AG20443 (cell line): ENCODE measurements at regions not wholly inside any gene's neighbourhood (a gene's known extent, or its start where the extent isn't known, plus 50 kb on each side); places are given as distances from the start of the nearest gene placed in this dataset.
"Not testable (repeated sequence)": the region's sequence is repeated elsewhere in the genome, so short reads cannot be mapped to it uniquely, and the experiment has no call there.

Experiments
- DNase-seq: peaks from one replicate; pipeline ENCODE4 v3.0.0; 2012; ENCODE audit warnings: low spot score, mixed read lengths

DNA sequence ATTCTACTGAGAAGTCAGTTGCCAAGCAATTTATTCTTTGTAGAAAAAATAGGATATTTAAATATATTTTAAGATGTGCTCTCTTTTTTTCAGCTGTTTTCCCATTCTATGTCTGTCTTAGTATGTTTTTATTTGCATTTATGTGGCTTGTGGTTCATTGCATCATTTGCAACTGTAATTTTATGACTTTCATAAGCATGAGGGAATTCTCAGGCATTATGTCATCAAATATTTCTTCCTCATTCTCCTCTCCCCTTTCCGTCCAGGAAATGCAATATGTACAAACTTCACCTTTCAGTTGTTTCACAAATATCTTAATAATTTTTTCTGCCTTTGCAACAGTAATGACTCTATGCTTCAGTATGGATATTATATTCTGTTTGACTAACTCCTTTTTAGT, 560.2 kb upstream of the LRATD1 start:
- no peak for DNase-seq

DNA sequence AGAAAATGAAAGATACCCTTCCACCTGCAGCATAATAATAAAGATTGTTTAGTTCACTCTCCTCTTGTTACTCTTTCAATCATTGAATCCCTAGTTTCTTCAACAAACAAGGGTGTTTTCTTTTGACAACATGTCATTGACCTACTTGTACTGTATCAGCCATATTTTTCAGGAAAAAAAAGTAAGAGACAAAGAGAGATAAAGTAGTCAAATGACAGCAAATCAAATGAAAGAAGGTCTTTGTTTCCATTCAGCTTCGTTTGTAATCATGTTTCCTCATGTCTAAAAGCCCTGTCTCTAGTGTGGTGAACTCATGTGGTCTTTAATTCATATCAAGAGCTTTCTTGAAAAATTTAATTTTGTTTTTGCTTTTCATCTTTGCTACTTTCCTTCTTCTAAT, 557.8 kb upstream of the LRATD1 start:
- DNase-seq: no peak

GRCh38 chr2:14079576-14079975, 552.9 kb upstream of the LRATD1 start:
- no peak for DNase-seq

- DNase-seq: no peak
Measured at GRCh38 chr2:14081521-14081920, 551.0 kb upstream of the LRATD1 start.

GRCh38 chr2:14082640-14083039, 549.9 kb upstream of the LRATD1 start:
- no peak for DNase-seq

GRCh38 chr2:14094592-14094991, 537.9 kb upstream of the LRATD1 start:
- DNase-seq: no peak

DNA sequence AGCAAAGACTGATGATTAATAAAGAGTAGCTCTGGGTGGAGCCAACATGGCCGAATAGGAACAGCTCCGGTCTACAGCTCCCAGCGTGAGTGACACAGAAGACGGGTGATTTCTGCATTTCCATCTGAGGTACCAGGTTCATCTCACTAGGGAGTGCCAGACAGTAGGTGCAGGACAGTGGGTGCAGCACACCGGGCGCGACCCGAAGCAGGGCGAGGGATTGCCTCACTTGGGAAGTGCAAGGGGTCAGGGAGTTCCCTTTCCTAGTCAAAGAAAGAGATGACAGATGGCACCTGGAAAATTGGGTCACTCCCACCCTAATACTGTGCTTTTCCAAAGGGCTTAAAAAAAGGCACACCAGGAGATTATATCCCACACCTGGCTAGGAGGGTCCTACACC, 533.4 kb upstream of the LRATD1 start:
- not testable (repeated sequence) for DNase-seq

DNA sequence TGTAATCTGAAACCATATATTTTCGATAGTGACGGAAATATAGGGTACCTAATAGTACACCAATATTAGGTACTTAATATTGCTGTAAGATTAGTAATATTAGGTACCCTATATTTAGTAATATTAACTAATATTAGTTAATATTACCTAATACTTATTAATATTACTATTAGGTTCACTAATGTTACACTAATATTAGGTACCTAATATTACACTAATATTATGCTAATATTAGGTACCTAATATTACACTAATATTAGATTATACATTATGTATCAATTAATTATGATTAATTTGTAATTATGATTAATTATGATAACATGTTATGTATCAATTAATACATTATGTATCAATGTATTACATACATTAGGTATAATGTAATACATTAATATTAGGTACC, 518.2 kb upstream of the LRATD1 start:
- DNase-seq: no peak

- no peak for DNase-seq
Measured at GRCh38 chr2:14120376-14120775, 512.1 kb upstream of the LRATD1 start.

DNA sequence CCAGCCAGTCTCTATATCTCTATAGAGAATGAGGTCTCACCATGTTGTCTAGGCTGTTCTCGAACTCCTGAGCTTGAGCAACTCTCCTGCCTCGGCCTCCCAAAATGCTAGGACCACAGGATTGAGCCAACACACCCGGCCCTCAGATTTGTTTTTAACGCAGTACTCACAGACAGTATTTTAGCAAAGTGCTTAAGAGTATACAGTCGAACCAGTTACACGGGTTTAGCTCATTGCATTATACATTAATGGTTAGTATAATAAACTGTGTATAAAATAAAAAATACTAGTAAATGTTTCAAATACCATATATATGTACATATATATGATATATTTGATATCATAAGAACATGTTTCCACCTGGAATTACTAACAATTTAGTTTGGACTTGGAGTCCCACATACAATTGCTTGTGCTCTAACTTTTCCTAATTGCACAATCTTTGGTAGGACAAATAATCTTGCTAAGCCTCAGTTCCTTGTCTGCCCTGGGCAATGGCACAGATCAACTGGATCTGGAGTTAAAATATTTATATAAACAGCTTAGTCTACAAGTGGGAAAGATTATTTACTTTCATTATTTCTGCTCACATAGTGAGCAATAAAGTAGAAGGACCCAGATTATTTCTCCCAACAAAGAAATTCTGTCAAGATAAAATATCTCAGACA, 508.9 kb upstream of the LRATD1 start:
- DNase-seq: no peak

DNA sequence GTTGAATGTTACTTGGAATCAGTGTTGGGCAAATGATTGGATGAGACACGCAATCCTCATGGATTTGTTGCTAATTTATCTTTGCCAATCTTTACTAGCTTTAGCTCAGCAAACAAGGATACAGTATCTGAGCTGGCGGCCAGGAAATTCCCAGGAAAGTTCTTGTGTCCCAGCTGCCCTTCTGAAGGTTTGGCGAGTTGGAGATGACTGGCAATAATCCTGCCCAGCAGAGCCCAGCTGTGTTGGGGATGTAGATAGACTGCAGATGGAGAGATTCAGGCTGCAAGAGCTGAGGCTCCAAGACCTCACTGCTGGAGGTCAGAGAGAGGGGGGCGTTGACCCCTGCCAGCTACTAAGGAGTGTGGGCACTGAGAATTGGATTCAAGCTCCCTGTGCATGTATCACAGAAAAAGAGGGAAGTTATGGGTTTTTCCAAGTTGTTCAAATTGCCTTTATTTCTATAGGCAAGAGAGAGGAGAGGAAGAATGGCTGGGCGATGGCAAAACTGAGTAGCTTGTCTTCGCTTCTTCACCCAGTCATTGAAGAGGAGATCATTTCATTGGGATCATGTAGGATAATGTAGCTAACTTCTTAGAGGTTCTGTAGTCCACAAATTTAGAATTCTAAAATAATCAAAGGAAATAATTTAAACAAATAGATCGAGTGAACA, 506.8 kb upstream of the LRATD1 start:
- DNase-seq: no peak

GRCh38 chr2:14126846-14127245, 505.7 kb upstream of the LRATD1 start:
- no peak for DNase-seq

DNA sequence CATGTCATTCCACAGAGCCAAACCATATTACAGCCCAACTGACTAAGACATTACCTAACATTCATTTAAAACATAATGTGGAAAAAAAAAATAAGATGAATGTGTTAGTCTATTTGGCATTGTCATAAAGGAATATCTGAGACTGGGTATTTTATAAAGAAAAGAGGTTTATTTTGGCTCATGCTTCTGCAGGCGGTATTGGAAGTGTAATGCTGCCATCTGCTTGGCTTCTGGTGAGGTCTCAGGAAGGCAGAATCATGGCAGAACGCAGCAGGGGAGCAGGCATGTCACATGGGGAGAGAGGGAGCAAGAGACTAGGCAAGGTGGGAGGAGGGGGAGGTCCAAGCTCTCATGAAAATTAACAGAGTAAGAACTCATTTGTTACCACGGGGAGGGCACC, 504.8 kb upstream of the LRATD1 start:
- no peak for DNase-seq

DNA sequence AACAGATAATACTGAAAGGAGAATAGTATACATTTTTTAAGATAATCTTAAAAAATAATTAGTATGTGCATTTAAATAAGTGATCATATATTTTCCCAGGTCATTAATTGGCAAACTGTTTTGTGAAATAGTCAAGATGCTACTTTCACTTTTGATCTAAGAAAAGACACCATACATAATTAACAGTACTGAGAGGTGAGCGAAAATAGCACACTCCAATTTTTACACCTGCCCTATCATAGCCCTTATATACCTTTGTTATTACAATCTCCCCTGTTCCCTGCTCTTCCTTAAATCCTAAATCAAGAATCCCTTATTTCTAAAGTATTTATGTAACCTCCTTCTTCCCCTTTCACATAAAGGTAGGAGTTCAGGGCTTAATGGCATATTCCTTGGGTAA, 500.1 kb upstream of the LRATD1 start:
- DNase-seq: no peak

- no peak for DNase-seq
Measured at GRCh38 chr2:14134771-14135170, 497.7 kb upstream of the LRATD1 start.

DNA sequence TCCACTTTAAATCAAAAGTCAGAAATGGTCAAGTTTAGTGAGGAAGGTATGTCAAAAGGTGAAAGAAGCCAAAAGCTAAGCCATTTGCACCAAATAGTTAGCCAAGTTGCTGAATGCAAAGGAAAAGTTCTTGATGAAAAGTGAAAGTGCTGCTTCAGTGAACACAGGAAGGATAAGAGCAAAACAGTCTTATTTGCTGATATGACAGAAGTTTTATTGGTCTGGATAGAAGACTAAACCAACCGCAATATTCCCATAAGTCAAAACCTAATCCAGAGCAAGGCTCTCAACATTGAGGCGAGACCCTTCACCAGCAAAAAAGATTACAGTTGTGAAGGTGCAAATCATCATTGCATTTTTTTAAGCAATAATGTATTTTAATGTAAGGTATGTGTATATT, 496.5 kb upstream of the LRATD1 start:
- DNase-seq: no peak

GRCh38 chr2:14137643-14138042, 494.9 kb upstream of the LRATD1 start:
- DNase-seq: no peak

DNA sequence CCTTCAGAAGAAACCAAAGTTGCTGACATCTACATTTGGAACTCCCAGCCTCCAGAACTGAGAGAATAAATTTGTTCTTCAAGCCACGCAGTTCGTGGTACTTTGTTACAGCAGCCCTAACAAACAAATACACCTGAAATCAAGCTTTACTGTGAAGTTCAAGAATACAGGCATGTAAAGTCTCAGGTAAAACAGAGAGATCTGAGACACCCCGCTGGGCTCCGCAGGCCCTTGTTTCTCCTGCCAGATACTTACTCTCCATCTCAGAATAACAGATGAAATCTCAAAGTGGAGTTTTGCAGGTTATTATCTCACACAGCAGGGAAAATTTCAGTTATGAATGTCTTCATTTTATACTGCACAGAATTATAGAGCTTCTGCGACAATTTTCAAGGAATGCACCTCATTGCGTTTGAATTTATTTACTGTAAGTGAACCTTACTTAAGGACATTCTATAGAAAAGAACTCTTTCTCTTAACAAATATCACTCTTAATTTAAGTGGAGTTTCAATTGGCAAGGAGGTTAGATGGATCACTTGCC, 492.4 kb upstream of the LRATD1 start:
- no peak for DNase-seq

- no peak for DNase-seq
Measured at GRCh38 chr2:14143435-14143834, 489.1 kb upstream of the LRATD1 start.

GRCh38 chr2:14148216-14148615, 484.3 kb upstream of the LRATD1 start:
- no peak for DNase-seq

DNA sequence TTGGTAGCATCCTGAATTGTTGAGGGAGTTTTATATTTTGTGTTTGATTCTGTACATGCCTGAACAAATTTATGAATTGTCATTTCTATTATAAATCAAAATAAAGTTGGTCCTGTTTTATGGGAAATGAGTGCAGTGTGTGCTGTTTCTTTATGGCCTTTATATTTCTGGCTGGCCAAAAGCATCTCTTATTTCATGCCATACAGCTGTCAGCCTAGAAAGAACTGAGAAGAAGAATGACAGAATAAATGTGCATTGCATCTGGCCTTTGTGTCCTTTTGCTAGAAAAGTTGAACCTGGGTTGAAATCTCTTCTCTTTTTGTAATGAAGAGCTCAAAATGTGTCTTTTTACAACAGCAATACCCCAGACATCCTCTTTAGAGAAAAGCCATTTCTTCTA, 474.7 kb upstream of the LRATD1 start:
- DNase-seq: no peak

DNA sequence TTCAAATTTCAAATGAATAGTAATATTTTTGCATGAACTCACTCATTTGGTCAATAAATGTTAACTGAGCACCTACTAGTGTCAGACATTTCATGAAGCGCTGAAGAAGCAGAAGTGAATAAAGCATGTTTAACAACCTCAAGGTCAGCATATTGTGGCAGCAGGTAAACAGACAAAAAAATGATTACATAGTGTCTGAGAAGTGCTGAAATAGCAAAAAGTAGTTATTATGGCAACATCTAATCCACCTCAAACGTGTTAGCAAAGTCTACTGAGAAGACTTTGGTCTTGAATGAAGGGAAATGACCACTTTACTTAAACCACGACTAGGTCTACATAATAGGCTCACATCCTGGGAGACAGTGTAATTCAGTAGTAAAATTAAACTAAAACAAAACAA, 452.2 kb upstream of the LRATD1 start:
- DNase-seq: no peak

- no peak for DNase-seq
Measured at GRCh38 chr2:14182227-14182946, 450.1 kb upstream of the LRATD1 start.
